K562 (cell line): ENCODE measurements at regions not wholly inside any gene's neighbourhood (a gene's known extent, or its start where the extent isn't known, plus 50 kb on each side); places are given as distances from the start of the nearest gene placed in this dataset.

Experiments
- GMEB1 ChIP-seq: fragments of 250-450 bp; sonication (Bioruptor Pico); IDR thresholded peaks from 2 replicates; pipeline ENCODE4 v1.4.0; 2020; ENCODE audit warnings: mild to moderate bottlenecking
- GTF3C2 ChIP-seq: IDR thresholded peaks from 3 replicates; pipeline ENCODE4 v1.6.1; 2011; ENCODE audit warnings: borderline replicate concordance, mild to moderate bottlenecking, moderate library complexity; ENCODE audit not compliant: insufficient read length; ENCODE audit errors: extremely low read depth
- KLF10 ChIP-seq: fragments of 250-450 bp; sonication (Bioruptor Pico); IDR thresholded peaks from 2 replicates; pipeline ENCODE4 v1.6.1; 2021; ENCODE audit warnings: matching md5 sums
- PHF8 ChIP-seq: fragments of 200-600 bp; sonication (generic); IDR thresholded peaks from 2 replicates; pipeline ENCODE4 v1.6.1; 2012; ENCODE audit warnings: mixed run types, mild to moderate bottlenecking, inconsistent platforms, low read length, moderate library complexity, borderline replicate concordance
- SMAD3 ChIP-seq: fragments of 450-650 bp; formaldehyde crosslinking; conservative IDR thresholded peaks from 2 replicates; pipeline ENCODE4 v1.4.0; 2020; ENCODE audit warnings: mild to moderate bottlenecking
- TOE1 ChIP-seq, 2 experiments: fragments of 450-650 bp in 1 of 2; sonication (generic) in 1 of 2; formaldehyde crosslinking in 1 of 2; IDR thresholded peaks; 2 replicates each; pipeline versions ENCODE4 v1.7.1 to v1.8.0; 2016 to 2022; ENCODE audit warnings: borderline replicate concordance in 2 of 2, mild to moderate bottlenecking in 2 of 2, antibody characterized with exemption in 1 of 2, inconsistent platforms in 1 of 2, low read depth in 1 of 2, missing genetic modification reagents in 1 of 2, moderate library complexity in 1 of 2
- TRIM24 ChIP-seq, 2 experiments: fragments of 450-650 bp; IDR thresholded peaks; 2 replicates each; pipeline ENCODE4 v1.6.1; 2016
- WHSC1 ChIP-seq: IDR thresholded peaks from one replicate; pipeline ENCODE4 v1.6.1; 2012; ENCODE audit warnings: low read length, control low read depth, inconsistent platforms
- ZNF165 ChIP-seq: fragments of 250-450 bp; sonication (Bioruptor Pico); IDR thresholded peaks from 2 replicates; pipeline ENCODE4 v1.4.0; 2020; ENCODE audit warnings: borderline replicate concordance
- ZNF197 ChIP-seq: fragments of 200-800 bp; sonication (Bioruptor generic); IDR thresholded peaks from 2 replicates; pipeline ENCODE4 v1.6.1; 2016; ENCODE audit warnings: low read depth, missing genetic modification characterization, missing compliant biosample characterization
- ZNF408 ChIP-seq: fragments of 250-450 bp; sonication (Bioruptor Pico); IDR thresholded peaks from 2 replicates; pipeline ENCODE4 v1.4.0; 2020; ENCODE audit warnings: low read depth, mild to moderate bottlenecking, moderate library complexity
- ZNF75A ChIP-seq: fragments of 450-650 bp; formaldehyde crosslinking; IDR thresholded peaks from 2 replicates; pipeline ENCODE4 v1.4.0; 2020; ENCODE audit warnings: mild to moderate bottlenecking
- TF ChIP-seq, protein P1 (sequence below): fragments of 450-650 bp; formaldehyde crosslinking; IDR thresholded peaks from 2 replicates; pipeline ENCODE4 v1.4.0; 2020; ENCODE audit warnings: mild to moderate bottlenecking
- TF ChIP-seq, protein P2 (sequence below): fragments of 450-650 bp; conservative IDR thresholded peaks from 2 replicates; pipeline ENCODE4 v1.6.1; 2016; ENCODE audit warnings: missing genetic modification characterization, low read depth, mild to moderate bottlenecking, control low read depth, missing compliant biosample characterization

- TF ChIP-seq PHF8 (no peak), SMAD3 (CRISPR knock-in tag) (no peak), ZNF408 (CRISPR knock-in tag) (no peak), GMEB1 (CRISPR knock-in tag) (no peak), GTF3C2 (no peak), ZNF165 (CRISPR knock-in tag) (no peak), KLF10 (CRISPR knock-in tag) (no peak), WHSC1 (no peak), ZNF197 (CRISPR knock-in tag) (no peak), TOE1 (IDR thresholded peaks at IDR 0.05; ENCODE audit: borderline replicate concordance) (no peak), TOE1 (CRISPR knock-in tag; IDR thresholded peaks at IDR 0.05; ENCODE audit: borderline replicate concordance, low read depth) (no peak), TRIM24 (IDR thresholded peaks at IDR 0.05) (no peak), ZNF75A (CRISPR knock-in tag) (no peak)
- TF ChIP-seq, protein P1, sequence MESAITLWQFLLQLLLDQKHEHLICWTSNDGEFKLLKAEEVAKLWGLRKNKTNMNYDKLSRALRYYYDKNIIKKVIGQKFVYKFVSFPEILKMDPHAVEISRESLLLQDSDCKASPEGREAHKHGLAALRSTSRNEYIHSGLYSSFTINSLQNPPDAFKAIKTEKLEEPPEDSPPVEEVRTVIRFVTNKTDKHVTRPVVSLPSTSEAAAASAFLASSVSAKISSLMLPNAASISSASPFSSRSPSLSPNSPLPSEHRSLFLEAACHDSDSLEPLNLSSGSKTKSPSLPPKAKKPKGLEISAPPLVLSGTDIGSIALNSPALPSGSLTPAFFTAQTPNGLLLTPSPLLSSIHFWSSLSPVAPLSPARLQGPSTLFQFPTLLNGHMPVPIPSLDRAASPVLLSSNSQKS (CRISPR knock-in tag): no peak
- TF ChIP-seq, protein P2, sequence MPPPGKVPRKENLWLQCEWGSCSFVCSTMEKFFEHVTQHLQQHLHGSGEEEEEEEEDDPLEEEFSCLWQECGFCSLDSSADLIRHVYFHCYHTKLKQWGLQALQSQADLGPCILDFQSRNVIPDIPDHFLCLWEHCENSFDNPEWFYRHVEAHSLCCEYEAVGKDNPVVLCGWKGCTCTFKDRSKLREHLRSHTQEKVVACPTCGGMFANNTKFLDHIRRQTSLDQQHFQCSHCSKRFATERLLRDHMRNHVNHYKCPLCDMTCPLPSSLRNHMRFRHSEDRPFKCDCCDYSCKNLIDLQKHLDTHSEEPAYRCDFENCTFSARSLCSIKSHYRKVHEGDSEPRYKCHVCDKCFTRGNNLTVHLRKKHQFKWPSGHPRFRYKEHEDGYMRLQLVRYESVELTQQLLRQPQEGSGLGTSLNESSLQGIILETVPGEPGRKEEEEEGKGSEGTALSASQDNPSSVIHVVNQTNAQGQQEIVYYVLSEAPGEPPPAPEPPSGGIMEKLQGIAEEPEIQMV (tag): no peak
Measured at GRCh38 chr9:102000956-102001355, 262.5 kb upstream of the GRIN3A start (continued).
